ENCODE measurements at regions not wholly inside any gene's neighbourhood (a gene's known extent, or its start where the extent isn't known, plus 50 kb on each side); places are given as distances from the start of the nearest gene placed in this dataset.

- TF ChIP-seq POLR2A (IDR thresholded peaks at IDR 0.05) (no peak), CTCF (IDR thresholded peaks at IDR 0.05 in 4 of 5, conservative IDR thresholded peaks at IDR 0.05 in 1 of 5) (no peak)
These were observed 892.8 kb upstream of the MDGA2 start for GRCh38 chr14:48568252-48568651.

All from gastrocnemius medialis (tissue), 4 donors.